Calu3 (cell line): ENCODE measurements at regions not wholly inside any gene's neighbourhood (a gene's known extent, or its start where the extent isn't known, plus 50 kb on each side); places are given as distances from the start of the nearest gene placed in this dataset.
"Not testable (repeated sequence)": the region's sequence is repeated elsewhere in the genome, so short reads cannot be mapped to it uniquely, and the experiment has no call there.

Experiments
- BruUV-seq: library from RNA; stranded (reverse); fragments of 400-500 nt; replicated peaks from 2 replicates; lab custom pipeline; 2021; lab: Mats Ljungman, UMichigan
- CTCF ChIA-PET: fragments of 300-600 bp; sonication (Branson Sonifier 250); formaldehyde crosslinking; loops from one replicate; lab custom pipeline; 2022; ENCODE audit warnings: antibody characterized with exemption; lab: Charles Lee
- DNase-seq: peaks from one replicate; pipeline ENCODE4 v3.0.0; 2022
- H3K27ac Mint-ChIP-seq: one replicate; pipeline ENCODE4 v1.8.0; 2022; ENCODE audit warnings: mixed read lengths; ENCODE audit not compliant: unreplicated experiment
- H3K27me3 Mint-ChIP-seq: one replicate; pipeline ENCODE4 v1.8.0; 2022; ENCODE audit warnings: mixed read lengths; ENCODE audit not compliant: unreplicated experiment
- H3K36me3 Mint-ChIP-seq: one replicate; pipeline ENCODE4 v1.8.0; 2022; ENCODE audit warnings: mild to moderate bottlenecking, moderate library complexity, mixed read lengths; ENCODE audit not compliant: insufficient read depth, unreplicated experiment
- H3K4me1 Mint-ChIP-seq: one replicate; pipeline ENCODE4 v1.8.0; 2022; ENCODE audit warnings: mild to moderate bottlenecking, low read depth, mixed read lengths; ENCODE audit not compliant: unreplicated experiment
- H3K4me3 Mint-ChIP-seq: one replicate; pipeline ENCODE4 v1.8.0; 2022; ENCODE audit warnings: mild to moderate bottlenecking, low read depth, moderate library complexity, mixed read lengths; ENCODE audit not compliant: unreplicated experiment
- H3K9me3 Mint-ChIP-seq: one replicate; pipeline ENCODE4 v1.8.0; 2022; ENCODE audit warnings: low read depth, mixed read lengths; ENCODE audit not compliant: unreplicated experiment
- CTCF ChIP-seq: fragments of 200-600 bp; IDR thresholded peaks from one replicate; pipeline ENCODE4 v1.8.0; 2022; ENCODE audit warnings: antibody characterized with exemption; ENCODE audit not compliant: unreplicated experiment
- intact Hi-C: fragments of 100-400 bp; cut with micrococcal nuclease; formaldehyde crosslinking; loops from one replicate; pipeline ENCODE4 v1.10.0; 2022; ENCODE audit not compliant: unreplicated experiment

GRCh38 chr4:158350161-158350560 lies 139.9 kb downstream of the TMEM144 start:
- intact Hi-C loops = no loop called here
- CTCF ChIA-PET = no interaction called here
- Mint-ChIP-seq H3K9me3 (no peaks in the 10 kb centered on the region), H3K27ac (no peak overlapping the region), H3K4me3 (no peak overlapping the region), H3K36me3 (no peaks in the 10 kb centered on the region), H3K4me1 (no peaks in the 10 kb centered on the region), H3K27me3 (no peaks in the 10 kb centered on the region)
- BruUV-seq = no TSS peak
- DNase-seq = no peak
- TF ChIP-seq CTCF = no peak

GRCh38 chr4:158353541-158354304 lies 143.4 kb downstream of the TMEM144 start:
- Mint-ChIP-seq H3K9me3 (no peaks in the 10 kb centered on the region), H3K27me3 (no peaks in the 10 kb centered on the region), H3K4me3 (no peak overlapping the region), H3K4me1 (no peaks in the 10 kb centered on the region), H3K27ac (no peak overlapping the region), H3K36me3 (no peaks in the 10 kb centered on the region)
- no TSS peak for BruUV-seq
- CTCF ChIA-PET = interaction anchor here (0.6 kb wide), 1 partner anchor 31 kb away, joined by 4 read pairs; no protein-coding TSS in a partner anchor
- intact Hi-C loops = no loop called here
- DNase-seq = no peak
- no peak for TF ChIP-seq CTCF

- TF ChIP-seq CTCF = no peak
- no peak overlapping the region for H3K4me3 Mint-ChIP-seq
- H3K27me3 Mint-ChIP-seq = no peaks in the 10 kb centered on the region
- DNase-seq = no peak
- H3K27ac Mint-ChIP-seq = no peak overlapping the region
- H3K4me1 Mint-ChIP-seq = no peaks in the 10 kb centered on the region
- H3K9me3 Mint-ChIP-seq = no peaks in the 10 kb centered on the region
- CTCF ChIA-PET = no interaction called here
- no peaks in the 10 kb centered on the region for H3K36me3 Mint-ChIP-seq
- intact Hi-C loops = no loop called here
- no TSS peak for BruUV-seq
Observed at GRCh38 chr4:158356301-158356700, 146.0 kb downstream of the TMEM144 start.

- CTCF ChIA-PET, intact Hi-C loops, DNase-seq, H3K27ac Mint-ChIP-seq, H3K4me3 Mint-ChIP-seq, H3K36me3 Mint-ChIP-seq, H3K9me3 Mint-ChIP-seq, BruUV-seq, H3K27me3 Mint-ChIP-seq: not testable (repeated sequence)
- peaks cover 20% of the 10 kb centered on the region for H3K4me1 Mint-ChIP-seq
Observed at GRCh38 chr4:158367932-158368441, 153.7 kb upstream of the RXFP1 start.

- DNase-seq = no peak
- H3K4me3 Mint-ChIP-seq = no peak overlapping the region
- intact Hi-C loops = no loop called here
- H3K27me3 Mint-ChIP-seq = no peaks in the 10 kb centered on the region
- H3K27ac Mint-ChIP-seq = peak overlapping the region; percentile 60
- CTCF ChIA-PET = no interaction called here
- no peak for TF ChIP-seq CTCF
- BruUV-seq = no TSS peak
- H3K9me3 Mint-ChIP-seq = peaks cover 3% of the 10 kb centered on the region
- peaks cover 20% of the 10 kb centered on the region for H3K4me1 Mint-ChIP-seq
- H3K36me3 Mint-ChIP-seq = no peaks in the 10 kb centered on the region
Observed at GRCh38 chr4:158371158-158371557, 150.5 kb upstream of the RXFP1 start.
